Endothelial cell of umbilical vein (primary cell): ENCODE measurements at regions not wholly inside any gene's neighbourhood (a gene's known extent, or its start where the extent isn't known, plus 50 kb on each side); places are given as distances from the start of the nearest gene placed in this dataset.
"Not testable (repeated sequence)": the region's sequence is repeated elsewhere in the genome, so short reads cannot be mapped to it uniquely, and the experiment has no call there.

Experiments
- CTCF ChIP-seq, 2 donors: IDR thresholded peaks; 1 replicate in 1 of 2; 2 replicates in 1 of 2; pipeline ENCODE4 v1.5.1; 2011; ENCODE audit warnings: low read length in 2 of 2, mild to moderate bottlenecking in 2 of 2, moderate library complexity in 2 of 2, control low read depth in 1 of 2, inconsistent platforms in 1 of 2, low read depth in 1 of 2; ENCODE audit not compliant: insufficient read depth in 1 of 2; ENCODE audit errors: extremely low read depth in 1 of 2
- EZH2 ChIP-seq: IDR thresholded peaks from 2 replicates; pipeline ENCODE4 v1.6.1; 2012; ENCODE audit warnings: borderline replicate concordance, low read depth, mild to moderate bottlenecking, moderate library complexity, low read length, inconsistent platforms; ENCODE audit not compliant: severe bottlenecking
- POLR2A ChIP-seq: IDR thresholded peaks from 2 replicates; pipeline ENCODE4 v1.6.1; 2012; ENCODE audit warnings: low read depth, mild to moderate bottlenecking, control low read depth, low read length
- POLR2AphosphoS5 ChIP-seq: IDR thresholded peaks from 2 replicates; pipeline ENCODE4 v1.6.1; 2012; ENCODE audit warnings: low read depth, mild to moderate bottlenecking, control low read depth, low read length, moderate library complexity; ENCODE audit not compliant: insufficient read depth

- not testable (repeated sequence) for TF ChIP-seq POLR2A; CTCF (IDR thresholded peaks at IDR 0.05; ENCODE audit: extremely low read depth in 1 of 2, insufficient read depth in 1 of 2, low read depth in 1 of 2, low read length in 2 of 2); EZH2; POLR2AphosphoS5
These were observed 304.2 kb upstream of the DPP6 start for GRCh38 chr7:153747969-153748368.
